GM23338 (cell line): ENCODE measurements at regions not wholly inside any gene's neighbourhood (a gene's known extent, or its start where the extent isn't known, plus 50 kb on each side); places are given as distances from the start of the nearest gene placed in this dataset.

Source experiments
- ATAC-seq: fragments of 200-7000 bp; cut with Tn5 transposase; 3 replicates; pipeline ENCODE4 v1.9.1; 2020
- DNase-seq: peaks from one replicate; pipeline ENCODE4 v3.0.0-alpha.2; 2015; ENCODE audit warnings: low spot score
- H2AFZ ChIP-seq: fragments of 200-600 bp; sonication (generic); 2 replicates; pipeline ENCODE4 v1.8.0; 2016; ENCODE audit warnings: antibody characterized with exemption, mild to moderate bottlenecking, moderate library complexity
- H3F3A ChIP-seq: fragments of 200-600 bp; sonication (generic); replicated peaks from 2 replicates; pipeline ENCODE4 v1.8.0; 2017; ENCODE audit warnings: antibody characterized with exemption, mixed run types, low read depth
- H3K27ac ChIP-seq: fragments of 200-600 bp; sonication (generic); 2 replicates; pipeline ENCODE4 v1.6.1; 2016; ENCODE audit warnings: low read depth
- H3K27me3 ChIP-seq: fragments of 200-600 bp; sonication (generic); 2 replicates; pipeline ENCODE4 v1.8.0; 2016; ENCODE audit warnings: mild to moderate bottlenecking, mixed run types, moderate library complexity; ENCODE audit not compliant: insufficient read depth
- H3K36me3 ChIP-seq: fragments of 200-600 bp; sonication (generic); 2 replicates; pipeline ENCODE4 v1.8.0; 2016; ENCODE audit warnings: mild to moderate bottlenecking; ENCODE audit not compliant: insufficient read depth
- H3K4me1 ChIP-seq: fragments of 200-600 bp; sonication (generic); 2 replicates; pipeline ENCODE4 v1.8.0; 2016; ENCODE audit warnings: mild to moderate bottlenecking, moderate library complexity; ENCODE audit not compliant: insufficient read depth
- H3K4me2 ChIP-seq: fragments of 200-600 bp; sonication (generic); 2 replicates; pipeline ENCODE4 v1.7.1; 2017; ENCODE audit warnings: mixed run types
- H3K4me3 ChIP-seq: fragments of 200-600 bp; sonication (generic); 2 replicates; pipeline ENCODE4 v1.6.1; 2016; ENCODE audit warnings: mixed run types
- H3K79me2 ChIP-seq: fragments of 200-600 bp; sonication (generic); replicated peaks from 2 replicates; pipeline ENCODE4 v1.8.0; 2017; ENCODE audit warnings: mild to moderate bottlenecking; ENCODE audit not compliant: insufficient read depth
- H3K9me2 ChIP-seq: fragments of 200-600 bp; sonication (generic); 2 replicates; pipeline ENCODE4 v1.8.0; 2017; ENCODE audit not compliant: insufficient read depth
- H4K20me1 ChIP-seq: fragments of 200-600 bp; sonication (generic); replicated peaks from 2 replicates; pipeline ENCODE4 v1.8.0; 2017; ENCODE audit warnings: mild to moderate bottlenecking; ENCODE audit not compliant: insufficient read depth
- H3K27ac Mint-ChIP-seq: 2 replicates; pipeline ENCODE4 v1.8.0; 2020; ENCODE audit warnings: inconsistent platforms, mild to moderate bottlenecking, moderate library complexity, mixed read lengths
- H3K27me3 Mint-ChIP-seq: 3 replicates; pipeline ENCODE4 v1.8.0; 2022; ENCODE audit warnings: low read depth, mild to moderate bottlenecking, moderate library complexity, mixed read lengths, inconsistent platforms; ENCODE audit not compliant: insufficient read depth, poor library complexity
- H3K36me3 Mint-ChIP-seq: 3 replicates; pipeline ENCODE4 v1.8.0; 2021; ENCODE audit warnings: low read depth, mild to moderate bottlenecking, inconsistent platforms, moderate library complexity, mixed read lengths
- H3K4me1 Mint-ChIP-seq: 3 replicates; pipeline ENCODE4 v1.8.0; 2020; ENCODE audit warnings: mild to moderate bottlenecking, inconsistent platforms, mixed read lengths
- H3K4me3 Mint-ChIP-seq: 3 replicates; pipeline ENCODE4 v1.8.0; 2021; ENCODE audit warnings: moderate library complexity, mild to moderate bottlenecking, inconsistent platforms, mixed read lengths
- H3K9me3 Mint-ChIP-seq: 3 replicates; pipeline ENCODE4 v1.8.0; 2020; ENCODE audit warnings: moderate library complexity, mild to moderate bottlenecking, inconsistent platforms, mixed read lengths
- CREB1 ChIP-seq: fragments of 250-450 bp; sonication (Bioruptor Pico); IDR thresholded peaks from 2 replicates; pipeline ENCODE4 v1.5.0; 2020; ENCODE audit warnings: low read depth, mild to moderate bottlenecking, moderate library complexity
- CTCF ChIP-seq, 2 experiments: fragments of 200-600 bp in 1 of 2; sonication (generic) in 1 of 2; conservative IDR thresholded peaks; 2 replicates each; pipeline versions ENCODE4 v1.5.1 to v1.6.1; 2016 to 2017; ENCODE audit warnings: antibody characterized with exemption in 2 of 2, low read depth in 2 of 2, mild to moderate bottlenecking in 2 of 2, moderate library complexity in 1 of 2
- EZH2 ChIP-seq: fragments of 200-600 bp; sonication (generic); IDR thresholded peaks from one replicate; pipeline ENCODE4 v1.8.0; 2017; ENCODE audit warnings: antibody characterized with exemption, mild to moderate bottlenecking, low read depth; ENCODE audit not compliant: unreplicated experiment
- EZH2phosphoT487 ChIP-seq: fragments of 200-600 bp; sonication (generic); IDR thresholded peaks from one replicate; pipeline ENCODE4 v1.8.1; 2018; ENCODE audit warnings: antibody characterized with exemption; ENCODE audit not compliant: unreplicated experiment
- JUNB ChIP-seq: IDR thresholded peaks from one replicate; pipeline ENCODE4 v1.6.1; 2016; ENCODE audit warnings: antibody characterized with exemption; ENCODE audit not compliant: unreplicated experiment
- NANOG ChIP-seq: IDR thresholded peaks from 2 replicates; pipeline ENCODE4 v1.6.1; 2016; ENCODE audit warnings: antibody characterized with exemption, borderline replicate concordance
- POLR2AphosphoS5 ChIP-seq: IDR thresholded peaks from 2 replicates; pipeline ENCODE4 v1.6.1; 2016; ENCODE audit warnings: antibody characterized with exemption, low read depth
- REST ChIP-seq: IDR thresholded peaks from one replicate; pipeline ENCODE4 v1.6.1; 2018; ENCODE audit warnings: antibody characterized with exemption; ENCODE audit not compliant: unreplicated experiment
- STAT1 ChIP-seq: IDR thresholded peaks from one replicate; pipeline ENCODE4 v1.6.1; 2016; ENCODE audit warnings: antibody characterized with exemption; ENCODE audit not compliant: unreplicated experiment
- ZNF114 ChIP-seq: fragments of 250-450 bp; sonication (Bioruptor Pico); IDR thresholded peaks from 2 replicates; pipeline ENCODE4 v1.5.0; 2020; ENCODE audit warnings: mild to moderate bottlenecking, moderate library complexity
- ZNF331 ChIP-seq: fragments of 250-450 bp; sonication (Bioruptor Pico); IDR thresholded peaks from 2 replicates; pipeline ENCODE4 v1.5.0; 2020; ENCODE audit warnings: low read depth, mild to moderate bottlenecking, moderate library complexity
- ZNF462 ChIP-seq: fragments of 250-450 bp; sonication (Bioruptor Pico); IDR thresholded peaks from 2 replicates; pipeline ENCODE4 v1.5.0; 2020; ENCODE audit warnings: mild to moderate bottlenecking, moderate library complexity
- TF ChIP-seq, protein P1 (sequence below): IDR thresholded peaks from 2 replicates; pipeline ENCODE4 v1.6.1; 2016; ENCODE audit warnings: antibody characterized with exemption

DNA sequence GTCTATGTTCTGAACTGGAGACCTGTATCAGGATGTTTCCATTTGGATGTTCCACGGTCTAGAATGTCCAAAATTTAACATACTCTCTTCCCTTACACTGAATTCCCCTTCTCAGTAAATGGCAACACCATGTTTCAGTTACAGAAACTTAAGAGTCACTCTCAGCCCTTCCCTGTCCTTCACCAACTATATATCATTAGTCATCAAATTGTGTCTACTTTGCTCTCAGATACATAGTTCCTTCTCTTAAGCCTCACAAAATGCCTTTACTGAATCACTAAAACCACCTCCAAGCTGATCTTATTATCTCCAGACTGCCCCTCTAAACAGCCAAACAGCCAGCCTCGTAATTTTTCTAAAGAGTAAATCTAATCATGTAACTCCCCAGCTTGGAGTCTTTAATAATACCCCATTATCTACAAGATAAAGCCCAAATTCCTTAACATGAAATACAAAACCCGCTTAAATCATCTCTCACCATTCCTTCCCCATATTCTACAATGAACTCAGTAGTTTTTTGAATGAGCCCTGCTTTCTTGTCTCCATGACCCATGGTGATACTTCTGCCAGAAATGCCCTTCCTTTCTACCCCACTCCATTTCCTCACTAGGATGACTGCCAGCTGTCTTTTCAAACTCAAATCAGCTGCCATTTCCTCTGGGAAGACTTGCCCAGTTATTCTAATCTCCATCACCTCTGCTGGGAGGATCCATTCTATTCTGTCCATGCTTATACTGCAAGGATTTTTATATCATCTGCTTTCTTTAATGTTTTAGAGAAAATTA is 102.7 kb upstream of the ARHGAP42 start:
- ATAC-seq (no peak), DNase-seq (no peak)
- no peaks in the 10 kb centered on the region for H4K20me1 ChIP-seq
- TF ChIP-seq STAT1 (no peak), ZNF331 (CRISPR knock-in tag) (no peak), EZH2 (no peak), ZNF114 (no peak), NANOG (no peak), EZH2phosphoT487 (no peak), POLR2AphosphoS5 (no peak), REST (no peak), CTCF (conservative IDR thresholded peaks at IDR 0.05; ENCODE audit: low read depth in 2 of 2) (no peak), ZNF462 (CRISPR knock-in tag) (no peak), JUNB (no peak), CREB1 (CRISPR knock-in tag) (no peak)
- TF ChIP-seq, protein P1, sequence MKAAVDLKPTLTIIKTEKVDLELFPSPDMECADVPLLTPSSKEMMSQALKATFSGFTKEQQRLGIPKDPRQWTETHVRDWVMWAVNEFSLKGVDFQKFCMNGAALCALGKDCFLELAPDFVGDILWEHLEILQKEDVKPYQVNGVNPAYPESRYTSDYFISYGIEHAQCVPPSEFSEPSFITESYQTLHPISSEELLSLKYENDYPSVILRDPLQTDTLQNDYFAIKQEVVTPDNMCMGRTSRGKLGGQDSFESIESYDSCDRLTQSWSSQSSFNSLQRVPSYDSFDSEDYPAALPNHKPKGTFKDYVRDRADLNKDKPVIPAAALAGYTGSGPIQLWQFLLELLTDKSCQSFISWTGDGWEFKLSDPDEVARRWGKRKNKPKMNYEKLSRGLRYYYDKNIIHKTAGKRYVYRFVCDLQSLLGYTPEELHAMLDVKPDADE, result no peak
- H3K27ac ChIP-seq, result no peak overlapping the region
- no peaks in the 10 kb centered on the region for H3K36me3 Mint-ChIP-seq
- H2AFZ ChIP-seq, result no peak overlapping the region
- peaks cover 12% of the 10 kb centered on the region; the same call in 1 of the 2 replicates for H3K9me2 ChIP-seq
- no peak overlapping the region for H3K4me3 Mint-ChIP-seq
- no peaks in the 10 kb centered on the region for H3K9me3 Mint-ChIP-seq
- peaks cover 2% of the 10 kb centered on the region for H3K27me3 Mint-ChIP-seq
- H3K27ac Mint-ChIP-seq, result no peak overlapping the region
- H3K4me2 ChIP-seq, result no peak overlapping the region
- no peak overlapping the region for H3K4me3 ChIP-seq
- H3F3A ChIP-seq, result no peaks in the 10 kb centered on the region
- peaks cover 6% of the 10 kb centered on the region; the same call in 2 of the 3 replicates for H3K4me1 Mint-ChIP-seq
- H3K27me3 ChIP-seq, result no peaks in the 10 kb centered on the region
- H3K36me3 ChIP-seq, result no peaks in the 10 kb centered on the region
- no peaks in the 10 kb centered on the region for H3K4me1 ChIP-seq
- no peaks in the 10 kb centered on the region for H3K79me2 ChIP-seq
